IMR-90 (cell line): ENCODE measurements at regions not wholly inside any gene's neighbourhood (a gene's known extent, or its start where the extent isn't known, plus 50 kb on each side); places are given as distances from the start of the nearest gene placed in this dataset.

Experiments used
- ATAC-seq: fragments of 200-7000 bp; cut with Tn5 transposase; 2 replicates; pipeline ENCODE4 v1.9.1; 2020; ENCODE audit warnings: low read depth, mild to moderate bottlenecking, moderate library complexity
- BruUV-seq: library from RNA; stranded (reverse); fragments of 400-500 nt; replicated peaks from 2 replicates; lab custom pipeline; 2021; lab: Mats Ljungman, UMichigan
- CTCF ChIA-PET: fragments of 300-600 bp; formaldehyde crosslinking; extraction: SDS; loops from one replicate; lab custom pipeline; 2021; ENCODE audit warnings: antibody characterized with exemption; lab: Yijun Ruan, JAX
- POLR2A ChIA-PET: fragments of 300-600 bp; sonication (Branson Sonifier 250); formaldehyde crosslinking; loops from one replicate; lab custom pipeline; 2022; ENCODE audit warnings: antibody characterized with exemption; ENCODE audit not compliant: unreplicated experiment; lab: Charles Lee
- DNase-seq: peaks from one replicate; pipeline ENCODE4 v3.0.0; 2013
- H2AFZ ChIP-seq: replicated peaks from 2 replicates; pipeline ENCODE3; 2013; ENCODE audit warnings: low read length, mild to moderate bottlenecking; ENCODE audit not compliant: poor library complexity
- H2AK5ac ChIP-seq: 2 replicates; pipeline ENCODE4 v1.6.1; 2013; ENCODE audit warnings: low read depth, low read length, inconsistent platforms
- H2AK9ac ChIP-seq: replicated peaks from 2 replicates; pipeline ENCODE3; 2013; ENCODE audit warnings: mild to moderate bottlenecking, low read depth, low read length, moderate library complexity; ENCODE audit not compliant: poor library complexity
- H2BK120ac ChIP-seq: 2 replicates; pipeline ENCODE4 v1.6.1; 2013; ENCODE audit warnings: low read depth, low read length, inconsistent platforms
- H2BK15ac ChIP-seq: 3 replicates; pipeline ENCODE4 v1.6.1; 2013; ENCODE audit warnings: low read depth, low read length, inconsistent platforms
- H2BK20ac ChIP-seq: 2 replicates; pipeline ENCODE4 v1.6.1; 2013; ENCODE audit warnings: low read depth, mild to moderate bottlenecking, inconsistent platforms, low read length, moderate library complexity
- H2BK5ac ChIP-seq: 2 replicates; pipeline ENCODE4 v1.6.1; 2013; ENCODE audit warnings: mild to moderate bottlenecking, low read depth, low read length, inconsistent platforms; ENCODE audit not compliant: poor library complexity, severe bottlenecking
- H3K14ac ChIP-seq: replicated peaks from 2 replicates; pipeline ENCODE4 v1.6.1; 2013; ENCODE audit warnings: low read depth, low read length, inconsistent platforms
- H3K18ac ChIP-seq: 2 replicates; pipeline ENCODE4 v1.6.1; 2013; ENCODE audit warnings: low read depth, low read length, control low read depth
- H3K23ac ChIP-seq: 2 replicates; pipeline ENCODE4 v1.6.1; 2013; ENCODE audit warnings: low read depth, low read length, inconsistent platforms
- H3K27ac ChIP-seq: 2 replicates; pipeline ENCODE4 v1.5.1; 2013; ENCODE audit warnings: mild to moderate bottlenecking, control low read depth, low read length; ENCODE audit not compliant: insufficient read depth
- H3K27me3 ChIP-seq: 2 replicates; pipeline ENCODE4 v1.6.1; 2013; ENCODE audit warnings: low read length; ENCODE audit not compliant: control insufficient read depth, insufficient read depth
- H3K36me3 ChIP-seq: 2 replicates; pipeline ENCODE4 v1.6.1; 2013; ENCODE audit warnings: low read length, mixed read lengths; ENCODE audit not compliant: control insufficient read depth, insufficient read depth
- H3K4ac ChIP-seq: 2 replicates; pipeline ENCODE4 v1.6.1; 2013; ENCODE audit warnings: low read depth, low read length, inconsistent platforms
- H3K4me1 ChIP-seq: 2 replicates; pipeline ENCODE4 v1.6.1; 2013; ENCODE audit warnings: low read length, mixed read lengths; ENCODE audit not compliant: control insufficient read depth, insufficient read depth
- H3K4me2 ChIP-seq: 2 replicates; pipeline ENCODE4 v1.6.1; 2013; ENCODE audit warnings: low read depth, mild to moderate bottlenecking, control low read depth, low read length, moderate library complexity
- H3K4me3 ChIP-seq: 2 replicates; pipeline ENCODE4 v1.5.1; 2013; ENCODE audit warnings: low read depth, mild to moderate bottlenecking, control low read depth, low read length, moderate library complexity; ENCODE audit not compliant: insufficient read depth
- H3K56ac ChIP-seq: 2 replicates; pipeline ENCODE4 v1.6.1; 2013; ENCODE audit warnings: low read length, inconsistent platforms; ENCODE audit not compliant: insufficient read depth; ENCODE audit errors: extremely low read depth
- H3K79me1 ChIP-seq, 2 experiments: 2 replicates each; pipeline ENCODE4 v1.6.1; 2013; ENCODE audit warnings: low read length in 2 of 2, inconsistent platforms in 1 of 2, low read depth in 1 of 2
- H3K9ac ChIP-seq: 2 replicates; pipeline ENCODE4 v1.6.1; 2013; ENCODE audit warnings: low read depth, low read length, control low read depth
- H3K9me1 ChIP-seq: 2 replicates; pipeline ENCODE4 v1.6.1; 2013; ENCODE audit warnings: low read length, inconsistent platforms; ENCODE audit not compliant: insufficient read depth
- H3K9me3 ChIP-seq: 2 replicates; pipeline ENCODE4 v1.6.1; 2013; ENCODE audit warnings: low read length; ENCODE audit not compliant: control insufficient read depth, insufficient read depth
- H4K20me1 ChIP-seq: 2 replicates; pipeline ENCODE4 v1.6.1; 2013; ENCODE audit warnings: low read length, inconsistent platforms; ENCODE audit not compliant: insufficient read depth
- H4K5ac ChIP-seq: 2 replicates; pipeline ENCODE4 v1.6.1; 2013; ENCODE audit warnings: mild to moderate bottlenecking, low read depth, low read length, control low read depth
- H4K8ac ChIP-seq, 2 experiments: 2 replicates each; pipeline ENCODE4 v1.6.1; 2013; ENCODE audit warnings: low read depth in 2 of 2, low read length in 2 of 2, control low read depth in 1 of 2, inconsistent platforms in 1 of 2
- H4K91ac ChIP-seq: 2 replicates; pipeline ENCODE4 v1.6.1; 2013; ENCODE audit warnings: low read depth, low read length, inconsistent platforms; ENCODE audit not compliant: insufficient read depth
- CEBPB ChIP-seq: IDR thresholded peaks from 2 replicates; pipeline ENCODE4 v1.6.1; 2012; ENCODE audit warnings: low read depth, low read length, improper control_type of control experiment
- MAZ ChIP-seq: IDR thresholded peaks from 2 replicates; pipeline ENCODE4 v1.6.1; 2012; ENCODE audit warnings: low read depth, mild to moderate bottlenecking, low read length, improper control_type of control experiment, moderate library complexity, borderline replicate concordance
- MXI1 ChIP-seq: IDR thresholded peaks from 2 replicates; pipeline ENCODE4 v1.6.1; 2012; ENCODE audit warnings: low read depth, mild to moderate bottlenecking, low read length, moderate library complexity, borderline replicate concordance
- NFE2L2 ChIP-seq: fragments of 150-350 bp; IDR thresholded peaks from 2 replicates; pipeline ENCODE4 v1.6.1; 2016; ENCODE audit warnings: low read depth, mild to moderate bottlenecking, low read length
- dilution Hi-C: fragments of 300-500 bp; cut with HindIII; formaldehyde crosslinking; loops from one replicate; pipeline ENCODE4 v1.14.3; 2018; ENCODE audit warnings: low sequenced_read_pairs; ENCODE audit not compliant: unreplicated experiment
- in situ Hi-C: fragments of 300-500 bp; cut with MboI; formaldehyde crosslinking; loops from 3 replicates; pipeline ENCODE4 v1.14.3; 2019; ENCODE audit warnings: low sequenced_read_pairs, inconsistent platforms, mixed read lengths
- intact Hi-C: fragments of 100-400 bp; cut with micrococcal nuclease; formaldehyde crosslinking; loops from 2 replicates; pipeline ENCODE4 v1.10.0; 2022

DNA sequence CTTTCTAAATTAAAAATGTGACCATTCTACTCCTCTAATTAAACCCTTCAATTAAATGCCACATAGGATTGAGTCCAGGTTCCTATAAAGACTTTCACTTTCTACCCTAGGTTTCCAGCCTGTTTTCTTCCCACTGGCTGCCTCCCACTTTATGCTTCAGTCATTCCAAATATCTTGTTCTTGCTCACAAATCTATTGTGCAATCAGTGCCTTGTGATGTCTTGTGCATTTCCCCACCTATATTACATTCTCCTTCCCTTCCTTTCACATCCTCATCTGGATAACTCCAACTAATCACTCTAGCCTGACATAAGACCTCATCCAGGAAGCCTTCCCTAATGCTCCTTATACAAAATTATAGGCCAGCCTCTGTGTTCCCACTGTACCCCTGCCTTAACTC is 281.7 kb upstream of the LRATD1 start:
- ChIA-PET CTCF (no interaction called here), POLR2A (no interaction called here)
- no peaks in the 10 kb centered on the region for H3K36me3 ChIP-seq
- no peak for ATAC-seq
- no peaks in the 10 kb centered on the region for H3K79me1 ChIP-seq
- H3K27ac ChIP-seq, result no peak overlapping the region
- H3K4ac ChIP-seq, result no peak overlapping the region
- in situ Hi-C loops (no loop called here), dilution Hi-C loops (no loop called here), intact Hi-C loops (no loop called here)
- no peak overlapping the region for H4K91ac ChIP-seq
- H2BK20ac ChIP-seq, result no peak overlapping the region
- no peak overlapping the region for H3K14ac ChIP-seq
- no peaks in the 10 kb centered on the region for H3K9me1 ChIP-seq
- H2BK15ac ChIP-seq, result no peak overlapping the region
- no peak for TF ChIP-seq NFE2L2
- TF ChIP-seq MXI1, result no peak
- peak; percentile 61 for TF ChIP-seq CEBPB
- no peak for TF ChIP-seq MAZ
- no peak overlapping the region for H2BK5ac ChIP-seq
- no peak overlapping the region for H2AFZ ChIP-seq
- no peak overlapping the region for H3K4me2 ChIP-seq
- H4K20me1 ChIP-seq, result no peaks in the 10 kb centered on the region
- no peak overlapping the region for H3K18ac ChIP-seq
- H4K8ac ChIP-seq, result no peak overlapping the region
- H2AK5ac ChIP-seq, result no peak overlapping the region
- no peak overlapping the region for H2BK120ac ChIP-seq
- H3K4me3 ChIP-seq, result no peak overlapping the region
- no peak overlapping the region for H3K23ac ChIP-seq
- no peaks in the 10 kb centered on the region for H3K4me1 ChIP-seq
- BruUV-seq, result no TSS peak
- no peak overlapping the region for H3K9ac ChIP-seq
- DNase-seq, result no peak
- H2AK9ac ChIP-seq, result no peak overlapping the region
- H3K27me3 ChIP-seq, result no peaks in the 10 kb centered on the region
- no peak overlapping the region for H4K5ac ChIP-seq
- H3K56ac ChIP-seq, result no peak overlapping the region
- H3K9me3 ChIP-seq, result peaks cover 4% of the 10 kb centered on the region; the same call in 1 of the 2 replicates
